ENCODE measurements at regions not wholly inside any gene's neighbourhood (a gene's known extent, or its start where the extent isn't known, plus 50 kb on each side); places are given as distances from the start of the nearest gene placed in this dataset.

DNA sequence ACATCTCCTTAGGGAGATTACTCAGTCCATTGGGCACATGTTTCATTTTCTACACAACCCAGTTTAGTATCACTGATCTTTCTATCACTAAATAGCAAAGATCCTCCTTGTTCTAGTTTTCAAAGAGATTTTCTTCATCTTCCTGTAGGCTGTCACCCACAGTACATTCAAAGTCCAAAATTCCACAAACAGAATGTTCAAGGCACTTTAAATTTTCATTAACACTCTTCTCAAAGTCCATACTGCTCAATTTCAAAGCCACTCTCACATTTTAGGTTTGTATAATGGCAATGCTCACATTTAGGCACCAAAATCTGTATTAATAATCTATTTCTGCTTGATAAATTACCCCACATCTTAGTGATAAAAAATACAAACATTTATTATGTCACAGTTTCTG lies 152.8 kb downstream of the FSIP2 start:
- DNase-seq, result no peak
- H3K4me1 ChIP-seq, result no peaks in the 10 kb centered on the region
- H3K4me3 ChIP-seq, result no peak overlapping the region
- H3K27ac ChIP-seq, result no peak overlapping the region
- H3K9ac ChIP-seq (ENCODE audit: low read depth in 2 of 2, low read length in 2 of 2), result no peak overlapping the region
- intact Hi-C loops (cut with DNase I), result no loop called here
- no peaks in the 10 kb centered on the region for H3K27me3 ChIP-seq
- H3K36me3 ChIP-seq, result no peaks in the 10 kb centered on the region
- no peak for TF ChIP-seq CTCF (IDR thresholded peaks at IDR 0.05)
- no peaks in the 10 kb centered on the region for H3K9me3 ChIP-seq

DNA sequence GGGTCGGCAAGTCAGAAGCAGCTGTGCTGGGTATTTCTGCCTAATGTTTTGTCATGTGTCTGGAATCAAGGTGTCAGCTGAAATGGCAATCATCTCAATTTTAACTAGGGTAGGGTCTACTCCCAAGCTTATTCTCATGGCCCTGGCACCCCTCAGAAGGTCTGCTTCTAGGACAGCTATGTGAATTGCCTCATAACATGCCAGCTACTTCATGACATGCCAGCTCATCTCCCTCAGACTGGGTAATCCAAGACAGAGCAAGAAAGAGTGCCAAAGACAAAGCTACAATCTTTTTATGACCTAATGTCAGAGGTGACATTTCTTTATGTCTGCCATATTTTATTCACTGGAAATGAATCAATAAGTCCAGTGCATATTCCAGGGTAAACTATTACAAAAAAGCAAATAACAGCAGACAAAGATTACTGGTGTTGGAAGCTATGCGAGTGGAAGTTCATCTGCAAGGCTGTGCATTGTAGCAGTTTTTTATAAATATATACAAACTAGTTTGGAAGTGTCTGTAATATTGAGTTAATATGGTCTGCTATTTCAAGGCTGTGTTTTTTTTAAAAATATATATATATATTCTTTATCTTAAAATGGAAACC lies 153.3 kb downstream of the FSIP2 start:
- Histone ChIP-seq H3K27ac (no peak overlapping the region), H3K9ac (ENCODE audit: low read depth in 2 of 2, low read length in 2 of 2) (no peak overlapping the region), H3K36me3 (no peaks in the 10 kb centered on the region), H3K4me1 (no peaks in the 10 kb centered on the region), H3K9me3 (no peaks in the 10 kb centered on the region), H3K4me3 (no peak overlapping the region), H3K27me3 (no peaks in the 10 kb centered on the region)
- DNase-seq, result no peak
- TF ChIP-seq CTCF (IDR thresholded peaks at IDR 0.05), result no peak
- intact Hi-C loops (cut with DNase I), result no loop called here

GRCh38 chr2:185892484-185892883 lies 153.9 kb downstream of the FSIP2 start:
- Histone ChIP-seq H3K4me3 (no peak overlapping the region), H3K9ac (ENCODE audit: low read depth in 2 of 2, low read length in 2 of 2) (no peak overlapping the region), H3K27me3 (no peaks in the 10 kb centered on the region), H3K9me3 (no peaks in the 10 kb centered on the region), H3K4me1 (no peaks in the 10 kb centered on the region), H3K36me3 (no peaks in the 10 kb centered on the region), H3K27ac (no peak overlapping the region)
- TF ChIP-seq CTCF (IDR thresholded peaks at IDR 0.05), result no peak
- DNase-seq, result no peak
- intact Hi-C loops (cut with DNase I), result no loop called here

DNA sequence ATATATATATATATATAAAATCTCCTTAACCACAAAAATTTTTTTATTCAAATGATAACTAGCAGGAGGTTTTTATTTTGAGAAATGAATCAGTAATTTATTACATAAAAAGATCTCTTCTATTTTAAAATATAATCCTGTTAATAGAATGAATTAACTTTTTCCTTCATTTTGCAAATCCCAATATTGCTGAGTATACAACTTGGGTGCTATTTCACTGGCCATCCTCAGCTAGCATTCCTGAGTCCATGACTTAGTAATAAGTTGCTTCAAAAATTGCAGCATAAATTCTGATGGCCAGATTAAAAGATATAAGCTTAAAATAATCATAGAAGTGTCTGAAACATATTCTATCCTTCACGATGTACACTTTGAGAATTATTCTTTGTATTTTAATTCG lies 155.6 kb downstream of the FSIP2 start:
- no peak for DNase-seq
- no peaks in the 10 kb centered on the region for H3K36me3 ChIP-seq
- no peak overlapping the region for H3K9ac ChIP-seq (ENCODE audit: low read depth in 2 of 2, low read length in 2 of 2)
- H3K4me1 ChIP-seq, result no peaks in the 10 kb centered on the region
- no peak overlapping the region for H3K27ac ChIP-seq
- H3K4me3 ChIP-seq, result no peak overlapping the region
- intact Hi-C loops (cut with DNase I), result no loop called here
- H3K9me3 ChIP-seq, result no peaks in the 10 kb centered on the region
- TF ChIP-seq CTCF (IDR thresholded peaks at IDR 0.05), result no peak
- H3K27me3 ChIP-seq, result no peaks in the 10 kb centered on the region

DNA sequence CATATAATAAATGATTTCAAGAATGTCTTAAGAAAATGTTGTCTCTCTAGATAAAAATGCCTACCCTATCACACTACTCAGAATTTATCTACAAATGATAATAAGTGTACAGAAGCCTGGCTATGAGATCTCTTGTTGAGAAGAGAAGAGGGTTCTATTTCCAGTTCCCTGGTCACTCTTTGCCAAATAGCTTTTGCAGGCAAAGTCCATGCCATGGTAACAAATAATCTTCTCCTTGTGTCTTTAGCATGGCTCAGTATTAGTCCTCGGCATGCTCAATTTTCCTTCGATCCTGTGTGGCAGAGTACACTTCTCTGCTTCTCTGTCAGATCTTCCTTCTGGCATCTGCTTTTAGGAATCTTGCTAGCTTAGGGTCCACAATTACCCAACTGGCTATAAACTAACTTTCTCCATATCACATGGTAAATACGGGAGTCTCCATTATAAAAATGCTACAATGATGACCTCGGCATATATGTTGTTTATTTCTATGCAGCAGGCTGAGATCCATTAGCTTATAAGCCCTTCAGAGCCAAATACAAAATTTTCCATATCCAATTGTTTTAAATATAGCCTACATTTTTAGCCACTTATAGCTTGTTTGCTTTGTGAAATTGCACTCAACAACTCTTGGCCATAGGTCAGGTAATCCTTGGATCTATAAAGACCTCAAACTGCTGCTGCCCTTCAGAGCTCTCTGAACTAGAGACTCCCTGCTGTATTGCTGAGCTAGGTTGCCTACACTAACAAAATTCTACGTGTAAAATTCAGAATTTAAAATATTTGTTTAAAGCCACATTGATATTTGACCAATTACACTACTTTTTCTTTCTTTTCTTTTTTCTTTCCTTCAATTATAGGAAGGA lies 157.5 kb downstream of the FSIP2 start:
- Histone ChIP-seq H3K27ac (no peak overlapping the region), H3K4me3 (no peak overlapping the region), H3K4me1 (no peaks in the 10 kb centered on the region), H3K9ac (ENCODE audit: low read depth in 2 of 2, low read length in 2 of 2) (no peak overlapping the region), H3K9me3 (no peaks in the 10 kb centered on the region), H3K27me3 (no peaks in the 10 kb centered on the region), H3K36me3 (no peaks in the 10 kb centered on the region)
- intact Hi-C loops (cut with DNase I), result no loop called here
- no peak for TF ChIP-seq CTCF (IDR thresholded peaks at IDR 0.05)
- no peak for DNase-seq
